H1 (cell line): ENCODE measurements at regions not wholly inside any gene's neighbourhood (a gene's known extent, or its start where the extent isn't known, plus 50 kb on each side); places are given as distances from the start of the nearest gene placed in this dataset.

Experiments
- CREB1 ChIP-seq: IDR thresholded peaks from 2 replicates; pipeline ENCODE4 v1.6.1; 2012; ENCODE audit warnings: inconsistent platforms
- EZH2 ChIP-seq: fragments of 200-600 bp; sonication (generic); IDR thresholded peaks from 2 replicates; pipeline ENCODE4 v1.7.1; 2012; ENCODE audit warnings: low read depth, mild to moderate bottlenecking, moderate library complexity, low read length, inconsistent platforms; ENCODE audit not compliant: severe bottlenecking
- KDM4A ChIP-seq: IDR thresholded peaks from one replicate; pipeline ENCODE4 v1.7.1; 2012; ENCODE audit warnings: low read depth, mild to moderate bottlenecking, moderate library complexity, low read length, inconsistent platforms; ENCODE audit not compliant: severe bottlenecking
- RAD21 ChIP-seq, 2 experiments: IDR thresholded peaks in 1 of 2; conservative IDR thresholded peaks in 1 of 2; 2 replicates each; pipeline ENCODE4 v1.6.1; 2011; ENCODE audit warnings: low read depth in 2 of 2, low read length in 2 of 2, improper control_type of control experiment in 1 of 2, inconsistent platforms in 1 of 2, mild to moderate bottlenecking in 1 of 2, moderate library complexity in 1 of 2
- TF ChIP-seq, protein P1 (sequence below), 3 experiments: IDR thresholded peaks; 1 replicate in 2 of 3; 2 replicates in 1 of 3; pipeline versions ENCODE4 v1.5.1 to v1.6.1; 2011; ENCODE audit warnings: low read length in 3 of 3, mild to moderate bottlenecking in 3 of 3, inconsistent platforms in 2 of 3, low read depth in 1 of 3, moderate library complexity in 1 of 3; ENCODE audit not compliant: insufficient read depth in 1 of 3; ENCODE audit errors: control extremely low read depth in 1 of 3

DNA sequence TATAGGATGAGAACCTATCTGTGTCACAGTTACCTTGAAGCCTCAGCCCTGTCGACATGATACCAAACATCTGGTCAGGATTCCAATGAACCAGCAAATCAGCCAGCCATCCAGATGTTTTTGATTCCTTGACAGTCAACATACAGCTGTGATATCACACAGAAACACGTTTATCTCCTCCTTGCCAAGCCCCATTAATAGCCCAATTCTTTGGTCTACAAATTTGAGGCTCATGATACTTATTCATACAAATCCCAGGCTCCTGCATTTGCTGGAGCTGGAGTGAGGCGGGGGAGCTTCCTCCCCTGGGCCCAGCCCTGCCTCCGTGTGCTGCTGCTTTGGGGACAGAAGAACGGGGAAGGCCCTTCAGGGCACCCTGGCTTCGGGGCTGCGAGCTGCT, 611.6 kb upstream of the SALL3 start:
- no peak for TF ChIP-seq CREB1
- no peak for TF ChIP-seq EZH2
- TF ChIP-seq, protein P1, sequence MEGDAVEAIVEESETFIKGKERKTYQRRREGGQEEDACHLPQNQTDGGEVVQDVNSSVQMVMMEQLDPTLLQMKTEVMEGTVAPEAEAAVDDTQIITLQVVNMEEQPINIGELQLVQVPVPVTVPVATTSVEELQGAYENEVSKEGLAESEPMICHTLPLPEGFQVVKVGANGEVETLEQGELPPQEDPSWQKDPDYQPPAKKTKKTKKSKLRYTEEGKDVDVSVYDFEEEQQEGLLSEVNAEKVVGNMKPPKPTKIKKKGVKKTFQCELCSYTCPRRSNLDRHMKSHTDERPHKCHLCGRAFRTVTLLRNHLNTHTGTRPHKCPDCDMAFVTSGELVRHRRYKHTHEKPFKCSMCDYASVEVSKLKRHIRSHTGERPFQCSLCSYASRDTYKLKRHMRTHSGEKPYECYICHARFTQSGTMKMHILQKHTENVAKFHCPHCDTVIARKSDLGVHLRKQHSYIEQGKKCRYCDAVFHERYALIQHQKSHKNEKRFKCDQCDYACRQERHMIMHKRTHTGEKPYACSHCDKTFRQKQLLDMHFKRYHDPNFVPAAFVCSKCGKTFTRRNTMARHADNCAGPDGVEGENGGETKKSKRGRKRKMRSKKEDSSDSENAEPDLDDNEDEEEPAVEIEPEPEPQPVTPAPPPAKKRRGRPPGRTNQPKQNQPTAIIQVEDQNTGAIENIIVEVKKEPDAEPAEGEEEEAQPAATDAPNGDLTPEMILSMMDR (IDR thresholded peaks at IDR 0.05; ENCODE audit: control extremely low read depth in 1 of 3, insufficient read depth in 1 of 3, low read depth in 1 of 3, low read length in 3 of 3) = no peak
- no peak for TF ChIP-seq RAD21 (IDR thresholded peaks at IDR 0.05 in 1 of 2, conservative IDR thresholded peaks at IDR 0.05 in 1 of 2; ENCODE audit: low read depth in 2 of 2, low read length in 2 of 2)
- no peak for TF ChIP-seq KDM4A
